ENCODE measurements at regions not wholly inside any gene's neighbourhood (a gene's known extent, or its start where the extent isn't known, plus 50 kb on each side); places are given as distances from the start of the nearest gene placed in this dataset.

GRCh38 chr5:6886866-6887265, 173.6 kb downstream of the TENT4A start:
- peaks cover 23% of the 10 kb centered on the region for H3K36me3 Mint-ChIP-seq
- no peak for TF ChIP-seq NFYB (CRISPR knock-in tag; conservative IDR thresholded peaks at IDR 0.05; ENCODE audit: low read depth)
- no peak for TF ChIP-seq ZNF263 (CRISPR knock-in tag; IDR thresholded peaks at IDR 0.05; ENCODE audit: low read depth)
- TF ChIP-seq ZBTB43 (CRISPR knock-in tag; IDR thresholded peaks at IDR 0.05), result no peak
- no peak for TF ChIP-seq HMGXB4 (CRISPR knock-in tag; IDR thresholded peaks at IDR 0.05)
- TF ChIP-seq IRF2 (CRISPR knock-in tag; IDR thresholded peaks at IDR 0.05; ENCODE audit: borderline replicate concordance, low read depth), result no peak
- no peak for TF ChIP-seq SMAD4 (CRISPR knock-in tag; IDR thresholded peaks at IDR 0.05)
- no peak for TF ChIP-seq E2F1 (CRISPR knock-in tag; IDR thresholded peaks at IDR 0.05)
- no peak for TF ChIP-seq CREB1 (CRISPR knock-in tag; IDR thresholded peaks at IDR 0.05)
- no peak for TF ChIP-seq MYBL2 (CRISPR knock-in tag; IDR thresholded peaks at IDR 0.05)
- no peak for TF ChIP-seq KAT7 (CRISPR knock-in tag; IDR thresholded peaks at IDR 0.05; ENCODE audit: borderline replicate concordance)
- no peak for TF ChIP-seq E2F5 (CRISPR knock-in tag; IDR thresholded peaks at IDR 0.05)
- TF ChIP-seq, protein P1, sequence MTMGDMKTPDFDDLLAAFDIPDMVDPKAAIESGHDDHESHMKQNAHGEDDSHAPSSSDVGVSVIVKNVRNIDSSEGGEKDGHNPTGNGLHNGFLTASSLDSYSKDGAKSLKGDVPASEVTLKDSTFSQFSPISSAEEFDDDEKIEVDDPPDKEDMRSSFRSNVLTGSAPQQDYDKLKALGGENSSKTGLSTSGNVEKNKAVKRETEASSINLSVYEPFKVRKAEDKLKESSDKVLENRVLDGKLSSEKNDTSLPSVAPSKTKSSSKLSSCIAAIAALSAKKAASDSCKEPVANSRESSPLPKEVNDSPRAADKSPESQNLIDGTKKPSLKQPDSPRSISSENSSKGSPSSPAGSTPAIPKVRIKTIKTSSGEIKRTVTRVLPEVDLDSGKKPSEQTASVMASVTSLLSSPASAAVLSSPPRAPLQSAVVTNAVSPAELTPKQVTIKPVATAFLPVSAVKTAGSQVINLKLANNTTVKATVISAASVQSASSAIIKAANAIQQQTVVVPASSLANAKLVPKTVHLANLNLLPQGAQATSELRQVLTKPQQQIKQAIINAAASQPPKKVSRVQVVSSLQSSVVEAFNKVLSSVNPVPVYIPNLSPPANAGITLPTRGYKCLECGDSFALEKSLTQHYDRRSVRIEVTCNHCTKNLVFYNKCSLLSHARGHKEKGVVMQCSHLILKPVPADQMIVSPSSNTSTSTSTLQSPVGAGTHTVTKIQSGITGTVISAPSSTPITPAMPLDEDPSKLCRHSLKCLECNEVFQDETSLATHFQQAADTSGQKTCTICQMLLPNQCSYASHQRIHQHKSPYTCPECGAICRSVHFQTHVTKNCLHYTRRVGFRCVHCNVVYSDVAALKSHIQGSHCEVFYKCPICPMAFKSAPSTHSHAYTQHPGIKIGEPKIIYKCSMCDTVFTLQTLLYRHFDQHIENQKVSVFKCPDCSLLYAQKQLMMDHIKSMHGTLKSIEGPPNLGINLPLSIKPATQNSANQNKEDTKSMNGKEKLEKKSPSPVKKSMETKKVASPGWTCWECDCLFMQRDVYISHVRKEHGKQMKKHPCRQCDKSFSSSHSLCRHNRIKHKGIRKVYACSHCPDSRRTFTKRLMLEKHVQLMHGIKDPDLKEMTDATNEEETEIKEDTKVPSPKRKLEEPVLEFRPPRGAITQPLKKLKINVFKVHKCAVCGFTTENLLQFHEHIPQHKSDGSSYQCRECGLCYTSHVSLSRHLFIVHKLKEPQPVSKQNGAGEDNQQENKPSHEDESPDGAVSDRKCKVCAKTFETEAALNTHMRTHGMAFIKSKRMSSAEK (CRISPR knock-in tag; IDR thresholded peaks at IDR 0.05; ENCODE audit: borderline replicate concordance), result no peak
- TF ChIP-seq, protein P2, sequence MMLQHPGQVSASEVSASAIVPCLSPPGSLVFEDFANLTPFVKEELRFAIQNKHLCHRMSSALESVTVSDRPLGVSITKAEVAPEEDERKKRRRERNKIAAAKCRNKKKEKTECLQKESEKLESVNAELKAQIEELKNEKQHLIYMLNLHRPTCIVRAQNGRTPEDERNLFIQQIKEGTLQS (CRISPR knock-in tag; conservative IDR thresholded peaks at IDR 0.05), result no peak
- TF ChIP-seq TEAD4 (CRISPR knock-in tag; IDR thresholded peaks at IDR 0.05), result no peak
- no peak for TF ChIP-seq MXD4 (CRISPR knock-in tag; IDR thresholded peaks at IDR 0.05; ENCODE audit: borderline replicate concordance)
- no peak for TF ChIP-seq CBFB (CRISPR knock-in tag; IDR thresholded peaks at IDR 0.05; ENCODE audit: low read depth)
- TF ChIP-seq ELF4 (CRISPR knock-in tag; IDR thresholded peaks at IDR 0.05; ENCODE audit: low read depth), result no peak
- TF ChIP-seq SP1 (CRISPR knock-in tag; conservative IDR thresholded peaks at IDR 0.05), result no peak
- H3K9me3 Mint-ChIP-seq, result peaks cover 63% of the 10 kb centered on the region
- H3K4me1 Mint-ChIP-seq, result no peaks in the 10 kb centered on the region
- no peak overlapping the region for H3K27ac Mint-ChIP-seq
- H3K27me3 Mint-ChIP-seq (ENCODE audit: low read depth), result peaks cover 14% of the 10 kb centered on the region
- ChIA-PET POLR2A (no interaction called here), CTCF (no interaction called here)
- no peak overlapping the region for H3K4me3 Mint-ChIP-seq
- DNase-seq (ENCODE audit: low spot score) (no peak), ATAC-seq (no peak)
